Right lobe of liver (tissue), 4 donors: ENCODE measurements at regions not wholly inside any gene's neighbourhood (a gene's known extent, or its start where the extent isn't known, plus 50 kb on each side); places are given as distances from the start of the nearest gene placed in this dataset.

Experiments used
- CTCF ChIP-seq, 4 donors: fragments of 200-600 bp in 3 of 4; fragments of 450-650 bp in 1 of 4; IDR thresholded peaks; one replicate each; pipeline versions ENCODE4 v1.5.1 to v1.8.0; 2016 to 2022; ENCODE audit warnings: antibody characterized with exemption in 4 of 4, mild to moderate bottlenecking in 2 of 4
- POLR2A ChIP-seq: fragments of 450-650 bp; IDR thresholded peaks from one replicate; pipeline ENCODE4 v1.6.1; 2017; ENCODE audit warnings: antibody characterized with exemption, mild to moderate bottlenecking
- donor health status: DM: no; HTN: no; CAD: no.
- donor health status: DM: no; HTN: no; CAD: no.
- donor health status: DM: no; HTN: yes; CAD: no.

- TF ChIP-seq CTCF (IDR thresholded peaks at IDR 0.05) (no peak), POLR2A (no peak)
These were observed 317.6 kb downstream of the CWC27 start for GRCh38 chr5:65086234-65086890.
